GM13977 (cell line): ENCODE measurements at regions not wholly inside any gene's neighbourhood (a gene's known extent, or its start where the extent isn't known, plus 50 kb on each side); places are given as distances from the start of the nearest gene placed in this dataset.

Experiments
- DNase-seq: peaks from one replicate; pipeline ENCODE4 v3.0.0; 2012; ENCODE audit warnings: low spot score
- CTCF ChIP-seq: IDR thresholded peaks from 2 replicates; pipeline ENCODE4 v1.5.1; 2012; ENCODE audit warnings: mild to moderate bottlenecking, control low read depth; ENCODE audit not compliant: insufficient read depth; ENCODE audit errors: extremely low read depth, missing control alignments
- in situ Hi-C: fragments of 300-500 bp; cut with MboI; formaldehyde crosslinking; loops from one replicate; pipeline ENCODE4 v1.12.0; 2022; ENCODE audit warnings: low sequenced_read_pairs, low pct_unique_long_range_greater_than_20kb, mixed read lengths, inconsistent platforms; ENCODE audit not compliant: unreplicated experiment

DNA sequence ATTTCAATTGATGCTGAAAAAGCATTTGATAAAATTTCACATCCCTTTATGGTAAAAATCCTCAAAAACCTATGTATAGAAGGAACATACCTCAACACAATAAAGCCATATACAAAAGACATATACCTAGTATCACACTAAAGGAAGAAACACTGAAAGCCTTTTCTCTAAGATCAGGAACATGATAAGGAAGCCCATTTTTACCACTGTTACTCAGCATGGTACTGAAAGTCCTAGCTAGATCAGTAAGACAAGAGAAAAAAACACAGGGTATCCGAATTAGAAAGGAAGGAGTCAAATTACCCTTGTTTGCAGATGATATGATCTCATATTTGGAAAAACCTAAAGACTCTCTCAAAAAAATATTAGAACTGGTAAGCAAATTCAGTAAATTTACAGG, 350.2 kb upstream of the PDE4D start:
- no peak for TF ChIP-seq CTCF
- no peak for DNase-seq
- in situ Hi-C loops = no loop called here

- no peak for TF ChIP-seq CTCF
- DNase-seq = no peak
- in situ Hi-C loops = no loop called here
Measured at GRCh38 chr5:60232036-60232795, 338.7 kb upstream of the PDE4D start.

DNA sequence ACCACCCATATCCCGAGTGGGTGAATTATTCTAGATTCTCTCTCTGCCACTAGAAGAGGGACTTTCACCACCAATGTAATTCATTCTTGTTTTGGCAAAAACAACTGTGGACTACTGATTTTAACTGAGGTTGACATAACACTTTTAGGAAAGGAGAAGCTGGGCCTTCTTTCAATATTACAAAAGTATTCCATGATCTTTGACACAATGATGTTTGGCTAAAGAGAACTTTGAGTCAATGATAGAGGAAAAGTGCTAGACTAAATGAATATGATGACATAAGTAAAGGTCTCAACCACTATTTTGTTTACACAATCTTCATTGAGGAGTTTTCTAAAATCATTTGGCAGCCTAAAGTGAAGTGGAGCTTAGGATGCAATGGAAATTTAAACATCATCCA, 336.9 kb upstream of the PDE4D start:
- in situ Hi-C loops = no loop called here
- TF ChIP-seq CTCF = no peak

GRCh38 chr5:60229691-60230185, 336.2 kb upstream of the PDE4D start:
- in situ Hi-C loops = no loop called here

More for the DNA sequence above, 336.9 kb upstream of the PDE4D start:
- DNase-seq = no peak

GRCh38 chr5:60228676-60229075, 335.1 kb upstream of the PDE4D start:
- TF ChIP-seq CTCF = no peak
- in situ Hi-C loops = no loop called here
- DNase-seq = no peak

More at GRCh38 chr5:60229691-60230185, 336.2 kb upstream of the PDE4D start:
- no peak for TF ChIP-seq CTCF
- no peak for DNase-seq

DNA sequence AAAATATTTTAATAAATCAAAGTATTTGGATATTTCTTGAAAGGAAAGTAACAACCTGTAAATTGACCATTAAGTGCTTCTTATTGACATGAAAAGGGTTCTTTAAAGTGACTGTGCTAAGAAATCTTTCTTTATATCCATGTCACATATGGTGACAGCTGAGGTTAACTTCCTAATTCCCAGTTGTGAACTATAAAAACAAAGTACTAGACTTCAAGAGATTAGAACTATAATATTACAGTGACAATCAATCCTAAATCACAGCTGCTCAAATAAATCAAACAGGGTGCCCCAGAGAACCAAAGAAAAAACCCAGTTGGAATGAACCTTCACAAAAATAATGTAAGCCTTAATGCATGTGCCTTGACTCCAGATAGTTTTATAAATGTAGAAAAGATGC, 332.6 kb upstream of the PDE4D start:
- no peak for DNase-seq
- in situ Hi-C loops = no loop called here
- no peak for TF ChIP-seq CTCF

GRCh38 chr5:60223342-60223741, 329.8 kb upstream of the PDE4D start:
- in situ Hi-C loops = no loop called here
- no peak for DNase-seq
- no peak for TF ChIP-seq CTCF
